H1 (cell line): ENCODE measurements at regions not wholly inside any gene's neighbourhood (a gene's known extent, or its start where the extent isn't known, plus 50 kb on each side); places are given as distances from the start of the nearest gene placed in this dataset.

Source experiments
- MAFK ChIP-seq: IDR thresholded peaks from 2 replicates; pipeline ENCODE4 v1.6.1; 2012; ENCODE audit warnings: low read depth, mild to moderate bottlenecking, improper control_type of control experiment, low read length
- NANOG ChIP-seq: IDR thresholded peaks from 2 replicates; pipeline ENCODE4 v1.6.1; 2011; ENCODE audit warnings: low read length, low read depth, mild to moderate bottlenecking, inconsistent platforms; ENCODE audit not compliant: insufficient read depth, poor library complexity, severe bottlenecking
- POU5F1 ChIP-seq: IDR thresholded peaks from 2 replicates; pipeline ENCODE4 v1.6.1; 2011; ENCODE audit warnings: low read depth, mild to moderate bottlenecking, low read length, moderate library complexity
- SP1 ChIP-seq: IDR thresholded peaks from 2 replicates; pipeline ENCODE4 v1.6.1; 2011; ENCODE audit warnings: low read depth, low read length

DNA sequence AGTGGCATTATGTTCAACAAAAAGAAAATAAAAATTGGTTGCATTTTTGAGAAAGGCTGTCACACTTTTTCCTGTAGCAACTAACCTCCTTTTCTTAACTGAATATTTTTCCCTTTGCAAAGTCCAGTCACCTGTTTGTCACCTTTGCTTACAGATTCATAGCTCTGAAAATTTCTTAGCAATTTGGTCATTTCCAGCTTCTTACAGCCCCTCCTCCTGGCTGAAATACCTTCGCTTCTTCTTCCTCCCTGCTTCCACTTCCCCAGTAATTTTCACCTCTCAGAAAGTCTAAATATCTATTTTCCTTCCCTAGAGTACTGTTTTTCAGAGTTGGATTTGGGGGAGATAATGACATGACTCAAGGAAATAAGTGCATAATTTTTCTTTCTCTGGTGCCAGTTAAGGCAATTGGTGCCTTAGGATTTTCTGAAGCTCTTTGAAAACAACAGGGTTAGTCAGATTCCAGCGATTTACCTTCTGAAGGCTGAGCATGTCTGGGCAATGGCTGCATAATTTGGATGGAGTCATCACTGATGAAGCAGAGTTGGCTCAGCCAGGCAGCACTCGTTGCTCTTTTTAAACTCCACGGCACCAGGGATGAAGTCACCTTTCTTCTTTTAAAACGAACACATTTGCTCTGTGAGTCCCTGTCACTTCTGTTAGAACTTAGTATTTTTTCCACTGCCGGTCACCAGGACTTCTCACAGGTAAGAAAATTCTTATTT is 62.1 kb upstream of the AMOTL1 start (continued):
- no peak for TF ChIP-seq NANOG
- no peak for TF ChIP-seq SP1
- no peak for TF ChIP-seq POU5F1
- TF ChIP-seq MAFK = no peak
